PC-3 (cell line): ENCODE measurements at regions not wholly inside any gene's neighbourhood (a gene's known extent, or its start where the extent isn't known, plus 50 kb on each side); places are given as distances from the start of the nearest gene placed in this dataset.

Experiments used
- EZH2 ChIP-seq: fragments of 300-600 bp; sonication (generic); IDR thresholded peaks from one replicate; pipeline ENCODE4 v1.6.1; 2017; ENCODE audit warnings: antibody characterized with exemption, mild to moderate bottlenecking, low read length; ENCODE audit not compliant: unreplicated experiment
- EZH2phosphoT487 ChIP-seq: fragments of 300-600 bp; sonication (generic); IDR thresholded peaks from 2 replicates; pipeline ENCODE4 v1.6.1; 2018; ENCODE audit warnings: mild to moderate bottlenecking, antibody characterized with exemption, low read length, borderline replicate concordance
- TF ChIP-seq, protein P1 (sequence below): fragments of 300-600 bp; sonication (generic); conservative IDR thresholded peaks from 2 replicates; pipeline ENCODE4 v1.5.1; 2017; ENCODE audit warnings: antibody characterized with exemption, low read depth, mild to moderate bottlenecking, low read length

DNA sequence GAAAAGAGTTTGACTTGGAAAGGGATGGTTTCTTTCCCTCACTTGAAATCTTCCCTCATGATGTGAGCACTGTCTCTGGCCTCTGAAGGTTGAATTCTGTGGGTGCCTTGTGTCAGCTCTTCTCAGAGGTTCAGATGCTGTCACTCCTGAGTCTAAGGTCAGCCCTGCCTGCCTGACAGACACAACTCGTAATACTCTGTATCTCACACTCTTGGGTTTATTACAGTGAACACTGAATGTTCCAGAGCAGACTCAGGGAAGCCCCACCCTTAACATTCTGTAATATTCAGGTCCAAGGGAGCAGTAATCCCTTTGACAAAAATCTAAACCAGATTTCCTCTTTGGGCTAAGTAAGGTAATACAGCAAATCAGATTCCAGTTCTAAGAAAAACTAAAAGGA is 837.8 kb downstream of the QKI start:
- TF ChIP-seq, protein P1, sequence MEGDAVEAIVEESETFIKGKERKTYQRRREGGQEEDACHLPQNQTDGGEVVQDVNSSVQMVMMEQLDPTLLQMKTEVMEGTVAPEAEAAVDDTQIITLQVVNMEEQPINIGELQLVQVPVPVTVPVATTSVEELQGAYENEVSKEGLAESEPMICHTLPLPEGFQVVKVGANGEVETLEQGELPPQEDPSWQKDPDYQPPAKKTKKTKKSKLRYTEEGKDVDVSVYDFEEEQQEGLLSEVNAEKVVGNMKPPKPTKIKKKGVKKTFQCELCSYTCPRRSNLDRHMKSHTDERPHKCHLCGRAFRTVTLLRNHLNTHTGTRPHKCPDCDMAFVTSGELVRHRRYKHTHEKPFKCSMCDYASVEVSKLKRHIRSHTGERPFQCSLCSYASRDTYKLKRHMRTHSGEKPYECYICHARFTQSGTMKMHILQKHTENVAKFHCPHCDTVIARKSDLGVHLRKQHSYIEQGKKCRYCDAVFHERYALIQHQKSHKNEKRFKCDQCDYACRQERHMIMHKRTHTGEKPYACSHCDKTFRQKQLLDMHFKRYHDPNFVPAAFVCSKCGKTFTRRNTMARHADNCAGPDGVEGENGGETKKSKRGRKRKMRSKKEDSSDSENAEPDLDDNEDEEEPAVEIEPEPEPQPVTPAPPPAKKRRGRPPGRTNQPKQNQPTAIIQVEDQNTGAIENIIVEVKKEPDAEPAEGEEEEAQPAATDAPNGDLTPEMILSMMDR: no peak
- TF ChIP-seq EZH2 (no peak), EZH2phosphoT487 (no peak)
